ENCODE measurements at regions not wholly inside any gene's neighbourhood (a gene's known extent, or its start where the extent isn't known, plus 50 kb on each side); places are given as distances from the start of the nearest gene placed in this dataset.

DNA sequence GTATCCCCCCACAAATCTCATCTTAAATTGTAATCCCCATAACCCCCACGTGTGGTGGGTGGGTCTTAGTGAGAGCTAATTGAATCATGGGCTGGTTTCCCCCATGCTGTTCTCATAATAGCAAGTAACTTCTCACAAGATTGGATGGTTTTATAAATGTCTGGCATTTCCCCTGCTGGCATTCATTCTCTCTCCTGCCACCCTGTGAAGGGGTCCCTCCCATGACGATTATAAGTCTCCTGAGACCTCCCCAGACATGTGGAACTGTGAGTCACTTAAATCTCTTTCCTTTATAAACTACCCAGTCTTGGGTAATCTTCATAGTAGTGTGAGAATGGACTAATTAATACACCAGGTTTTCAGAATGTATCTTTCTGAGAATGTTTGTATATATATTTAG is 1159.4 kb downstream of the FAM181B start:
- no peaks in the 10 kb centered on the region for H3K9me3 ChIP-seq (ENCODE audit: control insufficient read depth in 4 of 4, insufficient read depth in 3 of 4, low read length in 3 of 4)
- H3K27me3 ChIP-seq (ENCODE audit: control insufficient read depth in 3 of 3, insufficient read depth in 3 of 3, low read length in 2 of 3), result no peaks in the 10 kb centered on the region
- TF ChIP-seq, protein P1, sequence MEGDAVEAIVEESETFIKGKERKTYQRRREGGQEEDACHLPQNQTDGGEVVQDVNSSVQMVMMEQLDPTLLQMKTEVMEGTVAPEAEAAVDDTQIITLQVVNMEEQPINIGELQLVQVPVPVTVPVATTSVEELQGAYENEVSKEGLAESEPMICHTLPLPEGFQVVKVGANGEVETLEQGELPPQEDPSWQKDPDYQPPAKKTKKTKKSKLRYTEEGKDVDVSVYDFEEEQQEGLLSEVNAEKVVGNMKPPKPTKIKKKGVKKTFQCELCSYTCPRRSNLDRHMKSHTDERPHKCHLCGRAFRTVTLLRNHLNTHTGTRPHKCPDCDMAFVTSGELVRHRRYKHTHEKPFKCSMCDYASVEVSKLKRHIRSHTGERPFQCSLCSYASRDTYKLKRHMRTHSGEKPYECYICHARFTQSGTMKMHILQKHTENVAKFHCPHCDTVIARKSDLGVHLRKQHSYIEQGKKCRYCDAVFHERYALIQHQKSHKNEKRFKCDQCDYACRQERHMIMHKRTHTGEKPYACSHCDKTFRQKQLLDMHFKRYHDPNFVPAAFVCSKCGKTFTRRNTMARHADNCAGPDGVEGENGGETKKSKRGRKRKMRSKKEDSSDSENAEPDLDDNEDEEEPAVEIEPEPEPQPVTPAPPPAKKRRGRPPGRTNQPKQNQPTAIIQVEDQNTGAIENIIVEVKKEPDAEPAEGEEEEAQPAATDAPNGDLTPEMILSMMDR (IDR thresholded peaks at IDR 0.05; ENCODE audit: control extremely low read depth, extremely low read depth), result no peak
- WGBS, 2 donors, result 39 to 52% methylated on average over 2 of the region's 2 CpGs
- DNase-seq (no peak), ATAC-seq (ENCODE audit: insufficient read depth, low FRiP score) (no peak)
- H3K4me1 ChIP-seq (ENCODE audit: control insufficient read depth in 5 of 5, insufficient read depth in 5 of 5, low read length in 5 of 5), result no peaks in the 10 kb centered on the region
- H3K4me3 ChIP-seq, result no peak overlapping the region
- no peak overlapping the region for H3K27ac ChIP-seq (ENCODE audit: low read depth in 1 of 2, low read length in 1 of 2)
- no peak overlapping the region for H3K9ac ChIP-seq (ENCODE audit: insufficient read depth in 1 of 2, low read length in 2 of 2)
- no peaks in the 10 kb centered on the region for H3K36me3 ChIP-seq (ENCODE audit: control insufficient read depth in 4 of 4, insufficient read depth in 4 of 4, low read length in 4 of 4)

DNA sequence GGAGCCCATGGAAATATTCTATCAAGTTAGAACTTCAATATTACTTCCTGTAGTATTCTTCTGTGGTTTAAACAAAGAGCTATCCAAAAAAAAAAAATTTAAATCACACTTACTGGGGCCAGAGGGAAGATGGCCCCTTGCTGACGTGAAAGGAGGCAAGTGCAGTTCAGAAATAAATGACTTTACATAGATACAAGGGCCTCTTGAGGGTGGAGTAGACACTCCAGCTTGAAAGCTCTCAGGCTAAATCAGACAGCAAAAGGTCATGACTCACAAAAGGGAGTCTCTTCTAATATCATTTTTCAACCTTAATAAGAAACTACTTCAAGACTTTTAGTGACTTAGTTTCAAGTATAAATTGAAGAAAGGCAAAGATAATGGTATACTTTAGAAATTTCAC is 1160.3 kb downstream of the FAM181B start:
- H3K27ac ChIP-seq (ENCODE audit: low read depth in 1 of 2, low read length in 1 of 2), result no peak overlapping the region
- no peak overlapping the region for H3K4me3 ChIP-seq
- WGBS, 2 donors, result 46 to 59% methylated on average over 1 of the region's 1 CpG
- no peaks in the 10 kb centered on the region for H3K9me3 ChIP-seq (ENCODE audit: control insufficient read depth in 4 of 4, insufficient read depth in 3 of 4, low read length in 3 of 4)
- no peaks in the 10 kb centered on the region for H3K27me3 ChIP-seq (ENCODE audit: control insufficient read depth in 3 of 3, insufficient read depth in 3 of 3, low read length in 2 of 3)
- DNase-seq, result no peak
- ATAC-seq (ENCODE audit: insufficient read depth, low FRiP score), result no peak
- no peak overlapping the region for H3K9ac ChIP-seq (ENCODE audit: insufficient read depth in 1 of 2, low read length in 2 of 2)
- H3K4me1 ChIP-seq (ENCODE audit: control insufficient read depth in 5 of 5, insufficient read depth in 5 of 5, low read length in 5 of 5), result no peaks in the 10 kb centered on the region
- TF ChIP-seq, protein P1 (IDR thresholded peaks at IDR 0.05; ENCODE audit: control extremely low read depth, extremely low read depth), result no peak
- no peaks in the 10 kb centered on the region for H3K36me3 ChIP-seq (ENCODE audit: control insufficient read depth in 4 of 4, insufficient read depth in 4 of 4, low read length in 4 of 4)

DNA sequence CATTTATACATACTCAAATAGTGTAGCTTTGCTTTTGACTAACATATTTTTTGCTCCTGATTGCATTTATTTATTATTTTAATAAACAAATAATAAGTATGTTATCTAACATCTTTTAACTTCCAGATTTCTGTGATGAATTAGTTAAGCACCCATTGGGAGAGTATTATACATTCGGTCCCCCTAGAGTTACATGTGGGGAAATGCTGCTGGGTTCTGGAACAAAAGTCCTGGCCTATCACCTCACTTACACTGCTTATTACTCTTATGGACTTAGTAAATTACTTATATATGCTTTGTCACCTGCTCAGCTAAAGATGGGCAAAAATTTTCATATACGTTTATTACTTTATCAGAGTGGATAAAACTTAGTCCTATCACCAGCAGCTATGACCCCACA is 1163.0 kb downstream of the FAM181B start:
- H3K36me3 ChIP-seq (ENCODE audit: control insufficient read depth in 4 of 4, insufficient read depth in 4 of 4, low read length in 4 of 4), result no peaks in the 10 kb centered on the region
- ATAC-seq (ENCODE audit: insufficient read depth, low FRiP score), result no peak
- DNase-seq, result no peak
- TF ChIP-seq, protein P1 (IDR thresholded peaks at IDR 0.05; ENCODE audit: control extremely low read depth, extremely low read depth), result no peak
- H3K9me3 ChIP-seq (ENCODE audit: control insufficient read depth in 4 of 4, insufficient read depth in 3 of 4, low read length in 3 of 4), result no peaks in the 10 kb centered on the region
- H3K4me1 ChIP-seq (ENCODE audit: control insufficient read depth in 5 of 5, insufficient read depth in 5 of 5, low read length in 5 of 5), result no peaks in the 10 kb centered on the region
- H3K4me3 ChIP-seq, result no peak overlapping the region
- no peak overlapping the region for H3K27ac ChIP-seq (ENCODE audit: low read depth in 1 of 2, low read length in 1 of 2)
- 81 to 90% methylated on average over 2 of the region's 2 CpGs for WGBS, 2 donors
- no peaks in the 10 kb centered on the region for H3K27me3 ChIP-seq (ENCODE audit: control insufficient read depth in 3 of 3, insufficient read depth in 3 of 3, low read length in 2 of 3)
- no peak overlapping the region for H3K9ac ChIP-seq (ENCODE audit: insufficient read depth in 1 of 2, low read length in 2 of 2)

DNA sequence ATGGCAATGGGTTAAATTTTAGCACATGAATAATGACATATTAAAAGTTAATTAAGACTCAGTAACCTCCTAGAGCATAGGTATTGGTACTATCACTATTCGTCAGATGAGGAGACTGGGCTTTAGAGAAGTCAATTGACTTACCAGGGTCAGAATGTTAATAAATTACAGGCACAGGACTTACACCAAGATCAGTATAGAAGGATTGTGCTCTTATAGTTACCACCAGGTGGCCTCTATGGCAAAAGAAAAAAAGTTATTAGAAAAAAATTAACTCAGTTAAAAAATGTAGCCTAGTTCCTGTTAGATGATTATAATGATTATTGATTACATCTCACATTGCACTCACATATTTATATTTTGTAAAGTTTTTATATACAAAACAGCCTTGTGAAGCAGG is 1163.7 kb downstream of the FAM181B start:
- no peak for DNase-seq
- no peak for ATAC-seq (ENCODE audit: insufficient read depth, low FRiP score)
- WGBS, 2 donors, result 0 to 94% methylated on average over 1 of the region's 1 CpG
- TF ChIP-seq, protein P1 (IDR thresholded peaks at IDR 0.05; ENCODE audit: control extremely low read depth, extremely low read depth), result no peak
- Histone ChIP-seq H3K27me3 (ENCODE audit: control insufficient read depth in 3 of 3, insufficient read depth in 3 of 3, low read length in 2 of 3) (no peaks in the 10 kb centered on the region), H3K4me1 (ENCODE audit: control insufficient read depth in 5 of 5, insufficient read depth in 5 of 5, low read length in 5 of 5) (no peaks in the 10 kb centered on the region), H3K9me3 (ENCODE audit: control insufficient read depth in 4 of 4, insufficient read depth in 3 of 4, low read length in 3 of 4) (no peaks in the 10 kb centered on the region), H3K27ac (ENCODE audit: low read depth in 1 of 2, low read length in 1 of 2) (no peak overlapping the region), H3K9ac (ENCODE audit: insufficient read depth in 1 of 2, low read length in 2 of 2) (no peak overlapping the region), H3K4me3 (no peak overlapping the region), H3K36me3 (ENCODE audit: control insufficient read depth in 4 of 4, insufficient read depth in 4 of 4, low read length in 4 of 4) (no peaks in the 10 kb centered on the region)

Measured in lung (tissue), 11 donors.